ENCODE measurements at regions not wholly inside any gene's neighbourhood (a gene's known extent, or its start where the extent isn't known, plus 50 kb on each side); places are given as distances from the start of the nearest gene placed in this dataset.

- no peaks in the 10 kb centered on the region for H3K9me3 ChIP-seq (ENCODE audit: insufficient read depth, low read depth, low read length)
- TF ChIP-seq EZH2phosphoT487 (IDR thresholded peaks at IDR 0.05; ENCODE audit: borderline replicate concordance): no peak
- H3K9ac ChIP-seq (ENCODE audit: low read depth, low read length, poor library complexity, severe bottlenecking): no peak overlapping the region
- no peak overlapping the region for H3K4me3 ChIP-seq (ENCODE audit: low read length, poor library complexity, severe bottlenecking)
- H3F3A ChIP-seq (ENCODE audit: low read depth): no peaks in the 10 kb centered on the region
- H3K27me3 ChIP-seq (ENCODE audit: insufficient read depth, low read length, poor library complexity, severe bottlenecking): no peaks in the 10 kb centered on the region
- H3K79me2 ChIP-seq (ENCODE audit: insufficient read depth, low read length): no peaks in the 10 kb centered on the region
- no peaks in the 10 kb centered on the region for H3K4me1 ChIP-seq (ENCODE audit: insufficient read depth, low read length, poor library complexity, severe bottlenecking)
- no peaks in the 10 kb centered on the region for H3K36me3 ChIP-seq (ENCODE audit: insufficient read depth, low read length)
- H4K20me1 ChIP-seq (ENCODE audit: insufficient read depth, low read length, poor library complexity, severe bottlenecking): no peaks in the 10 kb centered on the region
- H3K9me2 ChIP-seq (replicated peaks; ENCODE audit: low read depth, low read length): no peaks in the 10 kb centered on the region
- H2AFZ ChIP-seq (ENCODE audit: low read length): no peak overlapping the region
- no peak overlapping the region for H3K4me2 ChIP-seq (ENCODE audit: low read depth, low read length, poor library complexity, severe bottlenecking)
Measured at GRCh38 chrX:42515939-42516338, 262.0 kb downstream of the PPP1R2C start.

- Histone ChIP-seq H4K20me1 (ENCODE audit: insufficient read depth, low read length, poor library complexity, severe bottlenecking) (no peaks in the 10 kb centered on the region), H2AFZ (ENCODE audit: low read length) (no peak overlapping the region), H3K9me3 (ENCODE audit: insufficient read depth, low read depth, low read length) (no peaks in the 10 kb centered on the region), H3K4me1 (ENCODE audit: insufficient read depth, low read length, poor library complexity, severe bottlenecking) (no peaks in the 10 kb centered on the region), H3K36me3 (ENCODE audit: insufficient read depth, low read length) (no peaks in the 10 kb centered on the region), H3K27me3 (ENCODE audit: insufficient read depth, low read length, poor library complexity, severe bottlenecking) (no peaks in the 10 kb centered on the region), H3K79me2 (ENCODE audit: insufficient read depth, low read length) (no peaks in the 10 kb centered on the region), H3K9me2 (replicated peaks; ENCODE audit: low read depth, low read length) (no peaks in the 10 kb centered on the region), H3K9ac (ENCODE audit: low read depth, low read length, poor library complexity, severe bottlenecking) (no peak overlapping the region), H3F3A (ENCODE audit: low read depth) (no peaks in the 10 kb centered on the region), H3K4me2 (ENCODE audit: low read depth, low read length, poor library complexity, severe bottlenecking) (no peak overlapping the region), H3K4me3 (ENCODE audit: low read length, poor library complexity, severe bottlenecking) (no peak overlapping the region)
- TF ChIP-seq, protein P1, sequence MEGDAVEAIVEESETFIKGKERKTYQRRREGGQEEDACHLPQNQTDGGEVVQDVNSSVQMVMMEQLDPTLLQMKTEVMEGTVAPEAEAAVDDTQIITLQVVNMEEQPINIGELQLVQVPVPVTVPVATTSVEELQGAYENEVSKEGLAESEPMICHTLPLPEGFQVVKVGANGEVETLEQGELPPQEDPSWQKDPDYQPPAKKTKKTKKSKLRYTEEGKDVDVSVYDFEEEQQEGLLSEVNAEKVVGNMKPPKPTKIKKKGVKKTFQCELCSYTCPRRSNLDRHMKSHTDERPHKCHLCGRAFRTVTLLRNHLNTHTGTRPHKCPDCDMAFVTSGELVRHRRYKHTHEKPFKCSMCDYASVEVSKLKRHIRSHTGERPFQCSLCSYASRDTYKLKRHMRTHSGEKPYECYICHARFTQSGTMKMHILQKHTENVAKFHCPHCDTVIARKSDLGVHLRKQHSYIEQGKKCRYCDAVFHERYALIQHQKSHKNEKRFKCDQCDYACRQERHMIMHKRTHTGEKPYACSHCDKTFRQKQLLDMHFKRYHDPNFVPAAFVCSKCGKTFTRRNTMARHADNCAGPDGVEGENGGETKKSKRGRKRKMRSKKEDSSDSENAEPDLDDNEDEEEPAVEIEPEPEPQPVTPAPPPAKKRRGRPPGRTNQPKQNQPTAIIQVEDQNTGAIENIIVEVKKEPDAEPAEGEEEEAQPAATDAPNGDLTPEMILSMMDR (conservative IDR thresholded peaks at IDR 0.05; ENCODE audit: low read length): no peak
- no peak for TF ChIP-seq EZH2phosphoT487 (IDR thresholded peaks at IDR 0.05; ENCODE audit: borderline replicate concordance)
Measured at GRCh38 chrX:42505016-42505415, 272.9 kb downstream of the PPP1R2C start.

DNA sequence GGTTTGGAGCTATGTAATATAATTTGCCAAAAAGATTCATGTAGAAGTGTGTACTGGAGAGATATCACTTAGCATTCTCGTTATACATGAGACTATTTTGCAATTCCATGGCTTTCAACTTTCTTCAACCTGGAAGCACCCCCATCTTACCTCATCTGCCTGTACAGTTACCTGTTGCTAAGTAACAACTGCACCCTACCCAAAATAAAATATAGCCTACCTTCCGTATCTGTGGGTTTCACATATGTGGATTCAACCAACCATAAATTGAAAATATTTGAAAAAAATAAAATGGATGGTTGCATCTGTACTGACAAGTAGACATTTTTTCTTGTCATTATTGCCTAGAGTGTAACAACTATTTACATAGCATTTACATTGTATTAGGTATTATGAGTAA, 278.3 kb downstream of the PPP1R2C start:
- TF ChIP-seq, protein P1 (conservative IDR thresholded peaks at IDR 0.05; ENCODE audit: low read length): no peak
- TF ChIP-seq EZH2phosphoT487 (IDR thresholded peaks at IDR 0.05; ENCODE audit: borderline replicate concordance): no peak
- Histone ChIP-seq H3K27me3 (ENCODE audit: insufficient read depth, low read length, poor library complexity, severe bottlenecking) (no peaks in the 10 kb centered on the region), H3K9me3 (ENCODE audit: insufficient read depth, low read depth, low read length) (no peaks in the 10 kb centered on the region), H3K4me3 (ENCODE audit: low read length, poor library complexity, severe bottlenecking) (no peak overlapping the region), H3F3A (ENCODE audit: low read depth) (no peaks in the 10 kb centered on the region), H3K36me3 (ENCODE audit: insufficient read depth, low read length) (no peaks in the 10 kb centered on the region), H2AFZ (ENCODE audit: low read length) (no peak overlapping the region), H4K20me1 (ENCODE audit: insufficient read depth, low read length, poor library complexity, severe bottlenecking) (no peaks in the 10 kb centered on the region), H3K4me1 (ENCODE audit: insufficient read depth, low read length, poor library complexity, severe bottlenecking) (no peaks in the 10 kb centered on the region), H3K79me2 (ENCODE audit: insufficient read depth, low read length) (no peaks in the 10 kb centered on the region), H3K9ac (ENCODE audit: low read depth, low read length, poor library complexity, severe bottlenecking) (no peak overlapping the region), H3K4me2 (ENCODE audit: low read depth, low read length, poor library complexity, severe bottlenecking) (no peak overlapping the region), H3K9me2 (replicated peaks; ENCODE audit: low read depth, low read length) (no peaks in the 10 kb centered on the region)

DNA sequence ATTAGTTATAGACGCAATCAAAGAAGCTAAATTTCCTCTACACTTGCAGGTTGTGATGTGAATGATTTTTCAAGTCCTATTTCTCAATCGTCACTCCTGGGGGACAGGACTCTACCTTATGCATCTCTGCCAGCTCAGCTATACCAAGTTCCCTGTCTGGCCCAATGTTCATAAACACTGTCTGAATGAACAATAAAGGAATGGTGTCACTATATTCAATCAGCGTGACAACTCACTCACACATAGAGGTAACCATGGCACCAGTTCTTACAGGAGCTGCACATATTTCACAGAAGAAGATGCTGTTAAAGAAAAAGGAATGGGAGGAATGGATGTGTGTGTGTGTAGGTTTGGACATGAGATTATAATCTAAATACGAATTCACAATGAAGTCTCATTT, 280.6 kb downstream of the PPP1R2C start:
- no peaks in the 10 kb centered on the region for H3K36me3 ChIP-seq (ENCODE audit: insufficient read depth, low read length)
- H4K20me1 ChIP-seq (ENCODE audit: insufficient read depth, low read length, poor library complexity, severe bottlenecking): no peaks in the 10 kb centered on the region
- no peak for TF ChIP-seq EZH2phosphoT487 (IDR thresholded peaks at IDR 0.05; ENCODE audit: borderline replicate concordance)
- TF ChIP-seq, protein P1 (conservative IDR thresholded peaks at IDR 0.05; ENCODE audit: low read length): no peak
- no peaks in the 10 kb centered on the region for H3F3A ChIP-seq (ENCODE audit: low read depth)
- no peak overlapping the region for H3K4me2 ChIP-seq (ENCODE audit: low read depth, low read length, poor library complexity, severe bottlenecking)
- H3K4me1 ChIP-seq (ENCODE audit: insufficient read depth, low read length, poor library complexity, severe bottlenecking): no peaks in the 10 kb centered on the region
- no peak overlapping the region for H3K9ac ChIP-seq (ENCODE audit: low read depth, low read length, poor library complexity, severe bottlenecking)
- H3K79me2 ChIP-seq (ENCODE audit: insufficient read depth, low read length): no peaks in the 10 kb centered on the region
- no peaks in the 10 kb centered on the region for H3K9me3 ChIP-seq (ENCODE audit: insufficient read depth, low read depth, low read length)
- H2AFZ ChIP-seq (ENCODE audit: low read length): no peak overlapping the region
- no peak overlapping the region for H3K4me3 ChIP-seq (ENCODE audit: low read length, poor library complexity, severe bottlenecking)
- H3K27me3 ChIP-seq (ENCODE audit: insufficient read depth, low read length, poor library complexity, severe bottlenecking): no peaks in the 10 kb centered on the region
- H3K9me2 ChIP-seq (replicated peaks; ENCODE audit: low read depth, low read length): no peaks in the 10 kb centered on the region

All from Loucy (cell line).